GM12878 (cell line): ENCODE measurements at regions not wholly inside any gene's neighbourhood (a gene's known extent, or its start where the extent isn't known, plus 50 kb on each side); places are given as distances from the start of the nearest gene placed in this dataset.

Experiments used
- ATAC-seq: fragments of 200-7000 bp; cut with Tn5 transposase; 3 replicates; pipeline ENCODE4 v1.9.1; 2020; ENCODE audit warnings: mild to moderate bottlenecking, moderate library complexity
- BruUV-seq: library from RNA; stranded (reverse); fragments of 400-500 nt; replicated peaks from 2 replicates; lab custom pipeline; 2021; lab: Mats Ljungman, UMichigan
- CTCF ChIA-PET: fragments of 300-600 bp; sonication (Branson Sonifier 250); formaldehyde crosslinking; extraction: SDS; loops from one replicate; lab custom pipeline; 2021; ENCODE audit warnings: inconsistent platforms; lab: Yijun Ruan, JAX
- POLR2A ChIA-PET: fragments of 350-600 bp; formaldehyde crosslinking; extraction: SDS; loops from one replicate; lab custom pipeline; 2021; ENCODE audit warnings: inconsistent platforms; lab: Charles Lee
- RAD21 ChIA-PET: fragments of 300-600 bp; sonication (Branson Sonifier 250); formaldehyde crosslinking; loops from one replicate; lab custom pipeline; 2023; ENCODE audit warnings: antibody characterized with exemption; ENCODE audit not compliant: unreplicated experiment; lab: Charles Lee
- SMC1A ChIA-PET: fragments of 300-600 bp; sonication (Branson Sonifier 250); formaldehyde crosslinking; loops from one replicate; lab custom pipeline; 2023; ENCODE audit not compliant: unreplicated experiment, uncharacterized antibody; lab: Charles Lee
- DNase-seq: peaks from one replicate; pipeline ENCODE4 v3.0.0-alpha.2; 2011; ENCODE audit warnings: low read depth, low spot score
- FAIRE-seq: peaks from 3 replicates; lab custom pipeline; 2011; peaks lifted over from hg19 to GRCh38; lab: Jason Lieb, UNC
- H2AFZ ChIP-seq: 2 replicates; pipeline ENCODE4 v1.6.0; 2011; ENCODE audit warnings: low read depth, low read length, control low read depth; ENCODE audit not compliant: control insufficient read depth
- H3K27ac ChIP-seq: 2 replicates; pipeline ENCODE4 v1.5.1; 2011; ENCODE audit warnings: control low read depth; ENCODE audit not compliant: control insufficient read depth, insufficient read depth
- H3K27me3 ChIP-seq, 2 experiments: replicated peaks in 1 of 2; 2 replicates each; pipeline versions ENCODE4 v1.6.0 to v1.6.1; 2011; ENCODE audit warnings: low read length in 1 of 2; ENCODE audit not compliant: control insufficient read depth in 2 of 2, insufficient read depth in 2 of 2
- H3K36me3 ChIP-seq, 2 experiments: 2 replicates each; pipeline ENCODE4 v1.5.1; 2011; ENCODE audit warnings: low read length in 1 of 2; ENCODE audit not compliant: control insufficient read depth in 2 of 2, insufficient read depth in 2 of 2
- H3K4me1 ChIP-seq: 2 replicates; pipeline ENCODE4 v1.6.1; 2011; ENCODE audit warnings: mild to moderate bottlenecking, low read length, moderate library complexity, mixed read lengths; ENCODE audit not compliant: control insufficient read depth, insufficient read depth
- H3K4me2 ChIP-seq: 2 replicates; pipeline ENCODE4 v1.6.0; 2011; ENCODE audit warnings: control low read depth; ENCODE audit not compliant: control insufficient read depth, insufficient read depth
- H3K4me3 ChIP-seq: fragments of 200-600 bp; sonication (generic); 2 replicates; pipeline ENCODE4 v1.5.1; 2016
- H3K79me2 ChIP-seq: 2 replicates; pipeline ENCODE4 v1.6.0; 2011; ENCODE audit warnings: low read length; ENCODE audit not compliant: control insufficient read depth, insufficient read depth
- H3K9ac ChIP-seq: 2 replicates; pipeline ENCODE4 v1.8.0; 2011; ENCODE audit warnings: low read length, control low read depth, mixed read lengths; ENCODE audit not compliant: control insufficient read depth, insufficient read depth
- H3K9me3 ChIP-seq: replicated peaks from 3 replicates; pipeline ENCODE4 v1.5.1; 2011; ENCODE audit warnings: mild to moderate bottlenecking, low read length; ENCODE audit not compliant: control insufficient read depth, insufficient read depth
- H4K20me1 ChIP-seq: 2 replicates; pipeline ENCODE4 v1.6.0; 2011; ENCODE audit not compliant: control insufficient read depth, insufficient read depth
- BMI1 ChIP-seq: fragments of 450-650 bp; IDR thresholded peaks from 2 replicates; pipeline ENCODE4 v1.6.1; 2016; ENCODE audit warnings: mild to moderate bottlenecking, moderate library complexity, borderline replicate concordance
- EZH2 ChIP-seq: IDR thresholded peaks from 2 replicates; pipeline ENCODE4 v1.6.1; 2012; ENCODE audit warnings: low read depth, mild to moderate bottlenecking, control low read depth, inconsistent platforms, low read length, borderline replicate concordance; ENCODE audit not compliant: control insufficient read depth
- JUND ChIP-seq: IDR thresholded peaks from 2 replicates; pipeline ENCODE4 v1.6.1; 2012; ENCODE audit warnings: low read depth, mild to moderate bottlenecking, low read length, improper control_type of control experiment, moderate library complexity
- NBN ChIP-seq: fragments of 450-650 bp; IDR thresholded peaks from 2 replicates; pipeline ENCODE4 v1.6.1; 2016
- NR2C2 ChIP-seq: IDR thresholded peaks from 2 replicates; pipeline ENCODE4 v1.6.1; 2011; ENCODE audit warnings: borderline replicate concordance, low read depth; ENCODE audit not compliant: control insufficient read depth, insufficient read length
- PBX3 ChIP-seq: IDR thresholded peaks from 2 replicates; pipeline ENCODE4 v1.6.1; 2011; ENCODE audit warnings: mild to moderate bottlenecking, low read depth, low read length, moderate library complexity; ENCODE audit not compliant: insufficient replicate concordance
- POLR2AphosphoS5 ChIP-seq: IDR thresholded peaks from 2 replicates; pipeline ENCODE4 v1.6.1; 2011; ENCODE audit warnings: mild to moderate bottlenecking, low read length, inconsistent platforms
- STAT1 ChIP-seq: fragments of 450-650 bp; conservative IDR thresholded peaks from 2 replicates; pipeline ENCODE4 v1.6.1; 2014; ENCODE audit warnings: antibody characterized with exemption, mild to moderate bottlenecking
- TARDBP ChIP-seq: IDR thresholded peaks from 2 replicates; pipeline ENCODE4 v1.6.1; 2016; ENCODE audit warnings: borderline replicate concordance
- USF1 ChIP-seq: IDR thresholded peaks from 2 replicates; pipeline ENCODE4 v1.6.1; 2011; ENCODE audit warnings: borderline replicate concordance, low read depth, mild to moderate bottlenecking, moderate library complexity, mixed read lengths, low read length; ENCODE audit not compliant: insufficient read depth; ENCODE audit errors: extremely low read length
- WGBS: methylation state at CpG from one replicate; pipeline ENCODE4 v1.1.6; 2016; ENCODE audit warnings: low lambda C conversion rate; ENCODE audit not compliant: insufficient replicate concordance, insufficient coverage; ENCODE audit errors: missing lambda C conversion rate; 5-methylcytosine and 5-hydroxymethylcytosine counted together
- in situ Hi-C: fragments of 300-500 bp; cut with MboI; formaldehyde crosslinking; loops from 9 replicates; pipeline ENCODE4 v1.14.3; 2018; ENCODE audit warnings: mixed read lengths
- intact Hi-C: fragments of 100-400 bp; cut with micrococcal nuclease; formaldehyde crosslinking; loops from one replicate; pipeline ENCODE4 v1.14.2; 2022; ENCODE audit not compliant: unreplicated experiment
- TF ChIP-seq, protein P1 (sequence below): fragments of 450-650 bp; IDR thresholded peaks from 2 replicates; pipeline ENCODE4 v1.6.1; 2018; ENCODE audit warnings: mild to moderate bottlenecking, low read depth, moderate library complexity; ENCODE audit not compliant: partially characterized antibody

GRCh38 chr14:97246648-97247047, 449.5 kb downstream of the VRK1 start:
- ChIA-PET POLR2A (no interaction called here), RAD21 (no interaction called here), SMC1A (no interaction called here), CTCF (no interaction called here)
- no peaks in the 10 kb centered on the region for H3K36me3 ChIP-seq
- DNase-seq (no peak), FAIRE-seq (no peak), ATAC-seq (no peak)
- H2AFZ ChIP-seq, result no peak overlapping the region
- in situ Hi-C loops (no loop called here), intact Hi-C loops (no loop called here)
- no peaks in the 10 kb centered on the region for H4K20me1 ChIP-seq
- no peaks in the 10 kb centered on the region for H3K4me1 ChIP-seq
- WGBS, result 42% methylated on average over 7 of the region's 7 CpGs
- no peaks in the 10 kb centered on the region; a peak in 1 of 4 replicates for H3K27me3 ChIP-seq
- H3K27ac ChIP-seq, result no peak overlapping the region
- no peak overlapping the region for H3K4me3 ChIP-seq
- no peak overlapping the region for H3K4me2 ChIP-seq
- H3K9me3 ChIP-seq, result no peaks in the 10 kb centered on the region
- H3K9ac ChIP-seq, result no peak overlapping the region
- H3K79me2 ChIP-seq, result no peaks in the 10 kb centered on the region
- TF ChIP-seq NBN (no peak), USF1 (no peak), STAT1 (no peak), EZH2 (no peak), PBX3 (no peak), BMI1 (no peak), TARDBP (no peak), POLR2AphosphoS5 (no peak), JUND (no peak), NR2C2 (no peak)
- TF ChIP-seq, protein P1, sequence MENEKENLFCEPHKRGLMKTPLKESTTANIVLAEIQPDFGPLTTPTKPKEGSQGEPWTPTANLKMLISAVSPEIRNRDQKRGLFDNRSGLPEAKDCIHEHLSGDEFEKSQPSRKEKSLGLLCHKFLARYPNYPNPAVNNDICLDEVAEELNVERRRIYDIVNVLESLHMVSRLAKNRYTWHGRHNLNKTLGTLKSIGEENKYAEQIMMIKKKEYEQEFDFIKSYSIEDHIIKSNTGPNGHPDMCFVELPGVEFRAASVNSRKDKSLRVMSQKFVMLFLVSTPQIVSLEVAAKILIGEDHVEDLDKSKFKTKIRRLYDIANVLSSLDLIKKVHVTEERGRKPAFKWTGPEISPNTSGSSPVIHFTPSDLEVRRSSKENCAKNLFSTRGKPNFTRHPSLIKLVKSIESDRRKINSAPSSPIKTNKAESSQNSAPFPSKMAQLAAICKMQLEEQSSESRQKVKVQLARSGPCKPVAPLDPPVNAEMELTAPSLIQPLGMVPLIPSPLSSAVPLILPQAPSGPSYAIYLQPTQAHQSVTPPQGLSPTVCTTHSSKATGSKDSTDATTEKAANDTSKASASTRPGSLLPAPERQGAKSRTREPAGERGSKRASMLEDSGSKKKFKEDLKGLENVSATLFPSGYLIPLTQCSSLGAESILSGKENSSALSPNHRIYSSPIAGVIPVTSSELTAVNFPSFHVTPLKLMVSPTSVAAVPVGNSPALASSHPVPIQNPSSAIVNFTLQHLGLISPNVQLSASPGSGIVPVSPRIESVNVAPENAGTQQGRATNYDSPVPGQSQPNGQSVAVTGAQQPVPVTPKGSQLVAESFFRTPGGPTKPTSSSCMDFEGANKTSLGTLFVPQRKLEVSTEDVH, result no peak
- no TSS peak for BruUV-seq
